OCI-LY7 (cell line): ENCODE measurements at regions not wholly inside any gene's neighbourhood (a gene's known extent, or its start where the extent isn't known, plus 50 kb on each side); places are given as distances from the start of the nearest gene placed in this dataset.

ENCODE experiments used
- EZH2phosphoT487 ChIP-seq: fragments of 200-600 bp; sonication (generic); IDR thresholded peaks from 2 replicates; pipeline ENCODE4 v1.6.1; 2018; ENCODE audit warnings: low read depth, borderline replicate concordance, mild to moderate bottlenecking, mixed run types, antibody characterized with exemption, low read length, moderate library complexity, mixed read lengths
- TF ChIP-seq, protein P1 (sequence below): fragments of 200-600 bp; sonication (generic); conservative IDR thresholded peaks from 2 replicates; pipeline ENCODE4 v1.5.1; 2014; ENCODE audit warnings: mild to moderate bottlenecking, antibody characterized with exemption, low read length, moderate library complexity, mixed read lengths

DNA sequence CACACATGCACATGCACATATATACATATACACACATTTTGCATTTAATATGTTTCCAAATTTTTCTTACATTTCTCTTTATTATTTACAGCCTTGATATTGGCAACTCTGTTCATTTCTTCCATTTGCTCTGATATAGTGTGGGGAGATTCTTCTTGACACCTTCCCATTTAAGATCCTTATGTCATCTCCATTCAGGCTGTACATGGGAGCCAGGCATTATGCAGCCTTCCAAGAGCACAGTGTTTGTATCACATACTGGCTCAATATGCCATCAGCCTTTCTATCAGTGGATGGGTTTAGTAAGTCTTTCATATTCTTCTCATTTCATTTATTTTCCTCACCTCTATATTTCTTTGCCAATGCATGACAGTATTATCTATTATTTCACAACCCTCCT is 372.3 kb upstream of the FTMT start:
- no peak for TF ChIP-seq EZH2phosphoT487
- TF ChIP-seq, protein P1, sequence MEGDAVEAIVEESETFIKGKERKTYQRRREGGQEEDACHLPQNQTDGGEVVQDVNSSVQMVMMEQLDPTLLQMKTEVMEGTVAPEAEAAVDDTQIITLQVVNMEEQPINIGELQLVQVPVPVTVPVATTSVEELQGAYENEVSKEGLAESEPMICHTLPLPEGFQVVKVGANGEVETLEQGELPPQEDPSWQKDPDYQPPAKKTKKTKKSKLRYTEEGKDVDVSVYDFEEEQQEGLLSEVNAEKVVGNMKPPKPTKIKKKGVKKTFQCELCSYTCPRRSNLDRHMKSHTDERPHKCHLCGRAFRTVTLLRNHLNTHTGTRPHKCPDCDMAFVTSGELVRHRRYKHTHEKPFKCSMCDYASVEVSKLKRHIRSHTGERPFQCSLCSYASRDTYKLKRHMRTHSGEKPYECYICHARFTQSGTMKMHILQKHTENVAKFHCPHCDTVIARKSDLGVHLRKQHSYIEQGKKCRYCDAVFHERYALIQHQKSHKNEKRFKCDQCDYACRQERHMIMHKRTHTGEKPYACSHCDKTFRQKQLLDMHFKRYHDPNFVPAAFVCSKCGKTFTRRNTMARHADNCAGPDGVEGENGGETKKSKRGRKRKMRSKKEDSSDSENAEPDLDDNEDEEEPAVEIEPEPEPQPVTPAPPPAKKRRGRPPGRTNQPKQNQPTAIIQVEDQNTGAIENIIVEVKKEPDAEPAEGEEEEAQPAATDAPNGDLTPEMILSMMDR: no peak
